SH-SY5Y (cell line): ENCODE measurements at regions not wholly inside any gene's neighbourhood (a gene's known extent, or its start where the extent isn't known, plus 50 kb on each side); places are given as distances from the start of the nearest gene placed in this dataset.

Source experiments
- GATA2 ChIP-seq: IDR thresholded peaks from 2 replicates; pipeline ENCODE4 v1.6.1; 2011; ENCODE audit warnings: mild to moderate bottlenecking, low read depth, low read length
- GATA3 ChIP-seq: IDR thresholded peaks from 2 replicates; pipeline ENCODE4 v1.6.1; 2011; ENCODE audit warnings: low read depth, mild to moderate bottlenecking, low read length, moderate library complexity

GRCh38 chr4:8701126-8702019 lies 108.8 kb downstream of the CPZ start:
- TF ChIP-seq GATA2 (no peak), GATA3 (no peak)
